Testis (tissue), 2 donors: ENCODE measurements at regions not wholly inside any gene's neighbourhood (a gene's known extent, or its start where the extent isn't known, plus 50 kb on each side); places are given as distances from the start of the nearest gene placed in this dataset.

Experiments
- POLR2A ChIP-seq: fragments of 450-650 bp; IDR thresholded peaks from one replicate; pipeline ENCODE4 v1.6.1; 2017; ENCODE audit warnings: antibody characterized with exemption, mild to moderate bottlenecking, moderate library complexity
- TF ChIP-seq, protein P1 (sequence below), 3 experiments: fragments of 450-650 bp in 2 of 3; fragments of 200-600 bp in 1 of 3; sonication (generic) in 1 of 3; IDR thresholded peaks; one replicate each; pipeline ENCODE4 v1.5.1; 2016 to 2019; ENCODE audit warnings: antibody characterized with exemption in 3 of 3, mild to moderate bottlenecking in 2 of 3, moderate library complexity in 1 of 3

GRCh38 chr2:67867735-67868134 lies 195.1 kb downstream of the C1D start:
- TF ChIP-seq, protein P1, sequence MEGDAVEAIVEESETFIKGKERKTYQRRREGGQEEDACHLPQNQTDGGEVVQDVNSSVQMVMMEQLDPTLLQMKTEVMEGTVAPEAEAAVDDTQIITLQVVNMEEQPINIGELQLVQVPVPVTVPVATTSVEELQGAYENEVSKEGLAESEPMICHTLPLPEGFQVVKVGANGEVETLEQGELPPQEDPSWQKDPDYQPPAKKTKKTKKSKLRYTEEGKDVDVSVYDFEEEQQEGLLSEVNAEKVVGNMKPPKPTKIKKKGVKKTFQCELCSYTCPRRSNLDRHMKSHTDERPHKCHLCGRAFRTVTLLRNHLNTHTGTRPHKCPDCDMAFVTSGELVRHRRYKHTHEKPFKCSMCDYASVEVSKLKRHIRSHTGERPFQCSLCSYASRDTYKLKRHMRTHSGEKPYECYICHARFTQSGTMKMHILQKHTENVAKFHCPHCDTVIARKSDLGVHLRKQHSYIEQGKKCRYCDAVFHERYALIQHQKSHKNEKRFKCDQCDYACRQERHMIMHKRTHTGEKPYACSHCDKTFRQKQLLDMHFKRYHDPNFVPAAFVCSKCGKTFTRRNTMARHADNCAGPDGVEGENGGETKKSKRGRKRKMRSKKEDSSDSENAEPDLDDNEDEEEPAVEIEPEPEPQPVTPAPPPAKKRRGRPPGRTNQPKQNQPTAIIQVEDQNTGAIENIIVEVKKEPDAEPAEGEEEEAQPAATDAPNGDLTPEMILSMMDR (IDR thresholded peaks at IDR 0.05), result no peak
- TF ChIP-seq POLR2A, result no peak
